ENCODE measurements at regions not wholly inside any gene's neighbourhood (a gene's known extent, or its start where the extent isn't known, plus 50 kb on each side); places are given as distances from the start of the nearest gene placed in this dataset.
A peak's percentile ranks its signal among the peaks of the same experiment; 100 is the strongest.

DNA sequence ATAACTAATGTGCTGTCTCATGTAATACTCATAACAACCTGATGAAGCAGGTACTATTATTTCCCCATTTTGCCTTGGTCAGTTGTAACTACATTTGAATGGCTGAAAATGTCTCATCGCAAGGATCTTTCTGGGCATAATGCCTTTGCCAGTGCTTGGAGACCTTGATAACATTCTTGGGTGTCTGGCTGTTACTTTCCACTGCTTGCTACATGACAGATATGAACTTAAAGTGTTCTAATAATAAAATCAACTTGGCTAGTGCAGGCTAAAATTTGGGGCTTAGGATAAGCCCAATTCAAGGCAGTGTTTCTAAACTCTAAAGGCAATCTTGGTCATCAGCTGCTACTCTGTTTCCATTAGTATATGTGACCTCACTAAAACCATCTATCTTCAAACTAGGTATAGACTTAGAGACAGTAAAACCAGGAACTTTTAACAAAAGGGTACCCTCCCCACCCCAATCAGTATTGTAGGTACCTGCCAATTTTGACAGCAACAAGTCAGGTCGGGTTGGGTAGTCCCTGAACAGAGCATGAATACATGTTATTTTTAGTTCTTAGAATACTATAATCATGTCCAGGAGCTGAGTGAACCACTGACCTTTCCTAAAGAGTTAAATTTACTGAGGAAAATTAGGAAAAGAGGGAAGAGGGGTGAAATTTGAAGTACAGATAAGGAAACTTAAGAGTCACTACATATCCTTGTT is 68.2 kb upstream of the AHR start:
- TF ChIP-seq BACH2 (CRISPR knock-in tag; IDR thresholded peaks at IDR 0.05; ENCODE audit: borderline replicate concordance) (no peak), ARNTL (CRISPR knock-in tag; IDR thresholded peaks at IDR 0.05; ENCODE audit: borderline replicate concordance, low read depth) (no peak), RARB (CRISPR knock-in tag; IDR thresholded peaks at IDR 0.05) (no peak), CSDC2 (CRISPR knock-in tag; IDR thresholded peaks at IDR 0.05) (no peak), ISL1 (CRISPR knock-in tag; IDR thresholded peaks at IDR 0.05) (no peak)
- TF ChIP-seq, protein P1, sequence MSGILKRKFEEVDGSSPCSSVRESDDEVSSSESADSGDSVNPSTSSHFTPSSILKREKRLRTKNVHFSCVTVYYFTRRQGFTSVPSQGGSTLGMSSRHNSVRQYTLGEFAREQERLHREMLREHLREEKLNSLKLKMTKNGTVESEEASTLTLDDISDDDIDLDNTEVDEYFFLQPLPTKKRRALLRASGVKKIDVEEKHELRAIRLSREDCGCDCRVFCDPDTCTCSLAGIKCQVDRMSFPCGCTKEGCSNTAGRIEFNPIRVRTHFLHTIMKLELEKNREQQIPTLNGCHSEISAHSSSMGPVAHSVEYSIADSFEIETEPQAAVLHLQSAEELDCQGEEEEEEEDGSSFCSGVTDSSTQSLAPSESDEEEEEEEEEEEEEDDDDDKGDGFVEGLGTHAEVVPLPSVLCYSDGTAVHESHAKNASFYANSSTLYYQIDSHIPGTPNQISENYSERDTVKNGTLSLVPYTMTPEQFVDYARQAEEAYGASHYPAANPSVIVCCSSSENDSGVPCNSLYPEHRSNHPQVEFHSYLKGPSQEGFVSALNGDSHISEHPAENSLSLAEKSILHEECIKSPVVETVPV (CRISPR knock-in tag; IDR thresholded peaks at IDR 0.05): no peak
- no peak for ATAC-seq

DNA sequence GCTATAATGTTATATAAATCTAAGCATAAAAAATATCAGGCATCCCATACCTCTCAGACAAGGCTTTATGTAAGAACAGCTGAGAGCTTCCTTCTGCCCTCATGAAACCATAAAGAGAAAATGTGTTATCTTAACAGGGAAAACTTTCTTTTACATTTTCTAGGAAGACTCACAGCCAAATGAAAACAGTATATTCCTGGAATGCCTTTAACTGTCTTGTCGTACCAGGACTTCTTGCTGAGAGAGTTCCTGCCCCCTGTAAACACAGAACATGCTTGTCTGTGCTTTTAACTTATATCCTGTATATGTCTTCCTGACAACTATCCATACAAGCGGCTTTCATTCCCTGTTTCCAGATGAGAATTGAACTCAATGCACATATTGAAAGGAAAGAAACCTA is 64.8 kb upstream of the AHR start:
- no peak for TF ChIP-seq ESRRG (CRISPR knock-in tag; IDR thresholded peaks at IDR 0.05)
- TF ChIP-seq, protein P2, sequence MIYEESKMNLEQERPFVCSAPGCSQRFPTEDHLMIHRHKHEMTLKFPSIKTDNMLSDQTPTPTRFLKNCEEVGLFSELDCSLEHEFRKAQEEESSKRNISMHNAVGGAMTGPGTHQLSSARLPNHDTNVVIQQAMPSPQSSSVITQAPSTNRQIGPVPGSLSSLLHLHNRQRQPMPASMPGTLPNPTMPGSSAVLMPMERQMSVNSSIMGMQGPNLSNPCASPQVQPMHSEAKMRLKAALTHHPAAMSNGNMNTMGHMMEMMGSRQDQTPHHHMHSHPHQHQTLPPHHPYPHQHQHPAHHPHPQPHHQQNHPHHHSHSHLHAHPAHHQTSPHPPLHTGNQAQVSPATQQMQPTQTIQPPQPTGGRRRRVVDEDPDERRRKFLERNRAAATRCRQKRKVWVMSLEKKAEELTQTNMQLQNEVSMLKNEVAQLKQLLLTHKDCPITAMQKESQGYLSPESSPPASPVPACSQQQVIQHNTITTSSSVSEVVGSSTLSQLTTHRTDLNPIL (CRISPR knock-in tag; IDR thresholded peaks at IDR 0.05; ENCODE audit: low read depth): no peak
- peak; percentile 5; the same call in 2 of the 3 replicates for ATAC-seq

DNA sequence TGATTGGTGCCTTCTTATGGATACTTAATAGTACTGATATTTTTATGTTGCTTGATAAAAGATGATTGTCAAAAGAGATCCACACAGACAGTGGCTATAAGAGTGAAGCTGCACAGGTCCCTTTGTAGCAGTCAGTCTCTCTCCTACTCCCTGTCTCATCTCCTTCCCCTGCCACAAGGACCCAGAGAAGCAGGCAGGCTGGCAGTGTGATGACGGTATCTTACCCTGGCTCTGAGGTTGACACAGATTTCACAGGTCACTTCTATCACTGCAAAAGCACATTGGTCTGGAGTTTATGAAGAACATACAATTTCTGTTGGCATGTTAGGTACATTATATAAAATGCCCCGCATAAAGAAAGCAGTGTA is 64.4 kb upstream of the AHR start:
- peak; percentile 73 for ATAC-seq
- TF ChIP-seq ARNTL (CRISPR knock-in tag; IDR thresholded peaks at IDR 0.05; ENCODE audit: borderline replicate concordance, low read depth): no peak
- no peak for TF ChIP-seq RARB (CRISPR knock-in tag; IDR thresholded peaks at IDR 0.05)
- TF ChIP-seq GLIS3 (CRISPR knock-in tag; IDR thresholded peaks at IDR 0.05): no peak
- TF ChIP-seq, protein P1 (CRISPR knock-in tag; IDR thresholded peaks at IDR 0.05): no peak
- no peak for TF ChIP-seq TOX (CRISPR knock-in tag; IDR thresholded peaks at IDR 0.05; ENCODE audit: borderline replicate concordance)
- TF ChIP-seq, protein P3, sequence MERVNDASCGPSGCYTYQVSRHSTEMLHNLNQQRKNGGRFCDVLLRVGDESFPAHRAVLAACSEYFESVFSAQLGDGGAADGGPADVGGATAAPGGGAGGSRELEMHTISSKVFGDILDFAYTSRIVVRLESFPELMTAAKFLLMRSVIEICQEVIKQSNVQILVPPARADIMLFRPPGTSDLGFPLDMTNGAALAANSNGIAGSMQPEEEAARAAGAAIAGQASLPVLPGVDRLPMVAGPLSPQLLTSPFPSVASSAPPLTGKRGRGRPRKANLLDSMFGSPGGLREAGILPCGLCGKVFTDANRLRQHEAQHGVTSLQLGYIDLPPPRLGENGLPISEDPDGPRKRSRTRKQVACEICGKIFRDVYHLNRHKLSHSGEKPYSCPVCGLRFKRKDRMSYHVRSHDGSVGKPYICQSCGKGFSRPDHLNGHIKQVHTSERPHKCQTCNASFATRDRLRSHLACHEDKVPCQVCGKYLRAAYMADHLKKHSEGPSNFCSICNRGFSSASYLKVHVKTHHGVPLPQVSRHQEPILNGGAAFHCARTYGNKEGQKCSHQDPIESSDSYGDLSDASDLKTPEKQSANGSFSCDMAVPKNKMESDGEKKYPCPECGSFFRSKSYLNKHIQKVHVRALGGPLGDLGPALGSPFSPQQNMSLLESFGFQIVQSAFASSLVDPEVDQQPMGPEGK (CRISPR knock-in tag; IDR thresholded peaks at IDR 0.05; ENCODE audit: borderline replicate concordance): no peak
- no peak for TF ChIP-seq ZNF8 (CRISPR knock-in tag; IDR thresholded peaks at IDR 0.05)
- TF ChIP-seq CSDC2 (CRISPR knock-in tag; IDR thresholded peaks at IDR 0.05): no peak
- no peak for TF ChIP-seq SNAI2 (CRISPR knock-in tag; IDR thresholded peaks at IDR 0.05)
- TF ChIP-seq ZFP30 (CRISPR knock-in tag; IDR thresholded peaks at IDR 0.05): no peak
- no peak for TF ChIP-seq ZNF70 (CRISPR knock-in tag; IDR thresholded peaks at IDR 0.05)
- TF ChIP-seq BACH2 (CRISPR knock-in tag; IDR thresholded peaks at IDR 0.05; ENCODE audit: borderline replicate concordance): no peak
- no peak for TF ChIP-seq ZFP3 (CRISPR knock-in tag; IDR thresholded peaks at IDR 0.05)
- TF ChIP-seq ZC3H10 (CRISPR knock-in tag; IDR thresholded peaks at IDR 0.05): no peak
- no peak for TF ChIP-seq ESRRG (CRISPR knock-in tag; IDR thresholded peaks at IDR 0.05)
- TF ChIP-seq ZNF565 (CRISPR knock-in tag; conservative IDR thresholded peaks at IDR 0.05; ENCODE audit: low read depth): no peak

DNA sequence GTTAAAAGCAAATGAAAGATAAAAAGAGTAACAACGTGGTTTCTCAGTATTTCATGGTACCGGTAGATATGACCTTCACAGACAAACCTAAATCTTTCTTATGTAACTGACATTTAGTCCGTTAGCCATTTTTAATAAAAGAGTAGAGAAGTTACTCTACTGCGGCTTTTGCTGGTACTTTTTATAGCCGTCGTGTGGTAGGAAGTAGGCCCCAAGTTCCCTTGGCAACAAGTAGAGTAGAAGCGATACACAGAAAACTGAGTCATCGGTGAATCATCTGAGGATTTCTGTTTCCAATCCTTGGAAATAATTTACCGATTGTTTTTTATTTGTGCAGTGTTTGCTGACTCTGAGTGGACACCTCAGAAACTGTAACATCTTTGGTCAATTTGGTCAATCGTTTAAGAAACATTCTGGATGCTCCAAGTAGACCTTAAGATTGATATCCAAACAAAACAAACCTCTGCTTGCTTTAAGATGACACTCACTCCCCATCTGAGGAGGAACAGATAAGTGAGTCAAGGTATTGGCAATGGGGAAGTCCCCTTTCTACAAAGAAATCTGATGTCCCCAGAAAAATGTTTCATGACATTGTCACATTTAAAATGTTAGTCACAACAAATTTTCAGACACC is 63.9 kb upstream of the AHR start:
- ATAC-seq: peak; percentile 97
- TF ChIP-seq TOX (CRISPR knock-in tag; IDR thresholded peaks at IDR 0.05; ENCODE audit: borderline replicate concordance): peak; percentile 68; the same call in 1 of the 2 replicates
- TF ChIP-seq CSDC2 (CRISPR knock-in tag; IDR thresholded peaks at IDR 0.05): no peak

DNA sequence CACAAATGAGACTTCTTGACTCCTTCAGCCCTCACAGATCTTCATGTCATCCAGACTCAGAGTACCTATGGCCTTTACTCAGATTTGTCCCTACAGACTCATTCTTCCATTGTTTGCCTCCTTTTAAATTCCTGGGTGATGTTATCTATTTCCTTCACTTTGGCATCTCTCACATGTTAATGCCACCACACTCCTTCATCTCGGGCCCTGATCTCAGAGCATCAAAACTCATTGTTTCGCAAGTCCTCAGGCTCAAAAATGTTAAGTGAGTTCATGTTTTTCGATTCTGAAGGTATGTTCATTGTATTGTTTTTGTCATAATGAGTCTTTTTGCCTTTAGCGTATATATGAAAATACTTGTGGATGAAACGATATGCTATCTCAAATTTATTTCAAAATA is 62.3 kb upstream of the AHR start:
- ATAC-seq: no peak
- TF ChIP-seq PPARA (CRISPR knock-in tag; IDR thresholded peaks at IDR 0.05; ENCODE audit: borderline replicate concordance): no peak
- no peak for TF ChIP-seq ZNF70 (CRISPR knock-in tag; IDR thresholded peaks at IDR 0.05)
- no peak for TF ChIP-seq TOX (CRISPR knock-in tag; IDR thresholded peaks at IDR 0.05; ENCODE audit: borderline replicate concordance)
- no peak for TF ChIP-seq ZFP3 (CRISPR knock-in tag; IDR thresholded peaks at IDR 0.05)
- no peak for TF ChIP-seq ZC3H10 (CRISPR knock-in tag; IDR thresholded peaks at IDR 0.05)
- no peak for TF ChIP-seq SNAI2 (CRISPR knock-in tag; IDR thresholded peaks at IDR 0.05)
- TF ChIP-seq CSDC2 (CRISPR knock-in tag; IDR thresholded peaks at IDR 0.05): no peak
- TF ChIP-seq, protein P4, sequence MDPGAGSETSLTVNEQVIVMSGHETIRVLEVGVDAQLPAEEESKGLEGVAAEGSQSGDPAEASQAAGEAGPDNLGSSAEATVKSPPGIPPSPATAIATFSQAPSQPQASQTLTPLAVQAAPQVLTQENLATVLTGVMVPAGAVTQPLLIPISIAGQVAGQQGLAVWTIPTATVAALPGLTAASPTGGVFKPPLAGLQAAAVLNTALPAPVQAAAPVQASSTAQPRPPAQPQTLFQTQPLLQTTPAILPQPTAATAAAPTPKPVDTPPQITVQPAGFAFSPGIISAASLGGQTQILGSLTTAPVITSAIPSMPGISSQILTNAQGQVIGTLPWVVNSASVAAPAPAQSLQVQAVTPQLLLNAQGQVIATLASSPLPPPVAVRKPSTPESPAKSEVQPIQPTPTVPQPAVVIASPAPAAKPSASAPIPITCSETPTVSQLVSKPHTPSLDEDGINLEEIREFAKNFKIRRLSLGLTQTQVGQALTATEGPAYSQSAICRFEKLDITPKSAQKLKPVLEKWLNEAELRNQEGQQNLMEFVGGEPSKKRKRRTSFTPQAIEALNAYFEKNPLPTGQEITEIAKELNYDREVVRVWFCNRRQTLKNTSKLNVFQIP (CRISPR knock-in tag; IDR thresholded peaks at IDR 0.05; ENCODE audit: borderline replicate concordance, low read depth): no peak
- TF ChIP-seq RARB (CRISPR knock-in tag; IDR thresholded peaks at IDR 0.05): no peak
- TF ChIP-seq, protein P5, sequence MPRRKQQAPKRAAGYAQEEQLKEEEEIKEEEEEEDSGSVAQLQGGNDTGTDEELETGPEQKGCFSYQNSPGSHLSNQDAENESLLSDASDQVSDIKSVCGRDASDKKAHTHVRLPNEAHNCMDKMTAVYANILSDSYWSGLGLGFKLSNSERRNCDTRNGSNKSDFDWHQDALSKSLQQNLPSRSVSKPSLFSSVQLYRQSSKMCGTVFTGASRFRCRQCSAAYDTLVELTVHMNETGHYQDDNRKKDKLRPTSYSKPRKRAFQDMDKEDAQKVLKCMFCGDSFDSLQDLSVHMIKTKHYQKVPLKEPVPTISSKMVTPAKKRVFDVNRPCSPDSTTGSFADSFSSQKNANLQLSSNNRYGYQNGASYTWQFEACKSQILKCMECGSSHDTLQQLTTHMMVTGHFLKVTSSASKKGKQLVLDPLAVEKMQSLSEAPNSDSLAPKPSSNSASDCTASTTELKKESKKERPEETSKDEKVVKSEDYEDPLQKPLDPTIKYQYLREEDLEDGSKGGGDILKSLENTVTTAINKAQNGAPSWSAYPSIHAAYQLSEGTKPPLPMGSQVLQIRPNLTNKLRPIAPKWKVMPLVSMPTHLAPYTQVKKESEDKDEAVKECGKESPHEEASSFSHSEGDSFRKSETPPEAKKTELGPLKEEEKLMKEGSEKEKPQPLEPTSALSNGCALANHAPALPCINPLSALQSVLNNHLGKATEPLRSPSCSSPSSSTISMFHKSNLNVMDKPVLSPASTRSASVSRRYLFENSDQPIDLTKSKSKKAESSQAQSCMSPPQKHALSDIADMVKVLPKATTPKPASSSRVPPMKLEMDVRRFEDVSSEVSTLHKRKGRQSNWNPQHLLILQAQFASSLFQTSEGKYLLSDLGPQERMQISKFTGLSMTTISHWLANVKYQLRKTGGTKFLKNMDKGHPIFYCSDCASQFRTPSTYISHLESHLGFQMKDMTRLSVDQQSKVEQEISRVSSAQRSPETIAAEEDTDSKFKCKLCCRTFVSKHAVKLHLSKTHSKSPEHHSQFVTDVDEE (CRISPR knock-in tag; IDR thresholded peaks at IDR 0.05): no peak
- TF ChIP-seq BACH2 (CRISPR knock-in tag; IDR thresholded peaks at IDR 0.05; ENCODE audit: borderline replicate concordance): no peak
- TF ChIP-seq ZNF565 (CRISPR knock-in tag; conservative IDR thresholded peaks at IDR 0.05; ENCODE audit: low read depth): no peak

Measured in SK-N-SH treated with all-trans-retinoic acid at 6 μM for 48 hours (cell line).